HG03565 (cell line): ENCODE measurements at regions not wholly inside any gene's neighbourhood (a gene's known extent, or its start where the extent isn't known, plus 50 kb on each side); places are given as distances from the start of the nearest gene placed in this dataset.
"Not testable (repeated sequence)": the region's sequence is repeated elsewhere in the genome, so short reads cannot be mapped to it uniquely, and the experiment has no call there.

ENCODE experiments used
- ATAC-seq: cut with Tn5 transposase; IDR thresholded peaks from one replicate; pipeline ENCODE4 v1.9.1; 2021; ENCODE audit warnings: mild to moderate bottlenecking, moderate library complexity; ENCODE audit not compliant: unreplicated experiment

GRCh38 chr6:75031102-75031501, 174.8 kb downstream of the COL12A1 start:
- not testable (repeated sequence) for ATAC-seq

GRCh38 chr6:75029333-75029732, 176.5 kb downstream of the COL12A1 start:
- no peak for ATAC-seq

GRCh38 chr6:75025371-75025770, 180.5 kb downstream of the COL12A1 start:
- no peak for ATAC-seq

DNA sequence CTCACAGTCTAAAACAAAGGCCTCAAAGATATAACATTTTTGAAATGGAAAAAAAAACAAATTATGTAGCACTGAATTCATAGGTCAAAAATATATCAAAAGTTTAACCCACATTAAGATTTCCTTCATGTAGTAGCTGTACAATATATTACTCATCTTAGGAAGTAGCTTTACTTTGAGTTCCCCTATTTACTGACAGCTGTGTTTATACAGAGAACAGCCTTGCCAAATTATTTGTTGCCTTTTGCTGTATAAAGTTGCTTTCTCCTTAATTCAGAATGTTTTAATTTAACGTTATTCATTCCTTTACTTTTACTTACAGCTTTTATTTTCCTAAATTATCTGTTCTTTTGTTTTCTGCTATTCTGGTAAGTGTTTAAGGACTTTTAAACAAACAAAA, 181.0 kb downstream of the COL12A1 start:
- no peak for ATAC-seq

GRCh38 chr6:75023634-75024033, 182.2 kb downstream of the COL12A1 start:
- no peak for ATAC-seq

GRCh38 chr6:75020971-75021370, 184.9 kb downstream of the COL12A1 start:
- ATAC-seq, result no peak

DNA sequence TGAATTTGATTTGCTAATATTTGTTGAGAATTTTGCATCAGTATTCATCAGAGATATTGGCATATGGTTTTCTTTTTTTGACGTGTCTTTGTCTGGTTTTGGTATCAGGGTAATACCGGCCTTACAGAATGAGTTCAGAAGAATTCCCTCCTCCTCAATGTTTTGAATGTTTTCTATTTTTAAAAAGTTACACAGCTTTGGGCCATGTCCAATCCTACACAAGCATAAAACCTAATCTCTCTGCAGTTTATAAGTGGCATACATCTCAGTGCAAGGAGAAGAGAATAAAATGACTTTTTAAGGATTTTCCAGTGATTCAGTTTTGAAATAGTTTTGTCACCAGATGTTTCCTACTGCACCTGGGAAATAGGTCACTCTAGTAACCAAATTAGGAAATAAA, 185.5 kb downstream of the COL12A1 start:
- no peak for ATAC-seq

DNA sequence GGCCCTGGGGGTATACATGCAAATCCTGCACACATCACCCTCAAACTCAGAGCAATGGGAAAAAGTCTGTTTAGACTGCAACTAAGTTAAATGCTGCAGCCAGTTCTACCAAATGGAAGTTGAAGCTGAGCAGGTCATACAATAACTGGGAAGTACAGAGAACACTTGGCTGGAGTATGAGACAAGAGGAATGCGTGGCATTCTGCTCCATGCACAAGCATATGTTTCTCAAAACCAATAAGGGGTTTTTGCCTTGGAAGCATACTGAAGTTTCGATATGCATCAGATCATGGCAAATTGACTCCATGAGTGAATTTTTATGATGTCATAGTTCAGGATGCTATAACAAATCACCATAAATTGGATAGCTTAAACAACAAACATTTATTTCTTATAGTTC, 193.8 kb downstream of the COL12A1 start:
- no peak for ATAC-seq

DNA sequence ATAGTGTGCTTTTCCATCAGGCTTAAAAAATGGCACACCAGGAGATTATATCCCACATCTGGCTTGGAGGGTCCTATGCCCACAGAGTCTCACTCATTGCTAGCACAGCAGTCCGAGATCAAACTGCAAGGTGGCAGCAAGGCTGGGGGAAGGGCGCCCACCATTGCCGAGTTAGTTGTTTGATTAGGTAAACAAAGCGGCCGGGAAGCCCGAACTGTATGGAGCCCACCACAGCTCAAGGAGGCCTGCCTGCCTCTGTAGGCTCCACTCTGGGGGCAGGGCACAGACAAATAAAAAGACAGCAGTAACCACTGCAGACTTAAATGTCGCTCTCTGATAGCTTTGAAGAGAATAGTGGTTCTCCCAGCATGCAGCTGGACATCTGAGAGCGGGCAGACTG, 201.9 kb downstream of the COL12A1 start:
- ATAC-seq, result not testable (repeated sequence)

GRCh38 chr6:74997646-74998045, 208.2 kb downstream of the COL12A1 start:
- ATAC-seq, result no peak

DNA sequence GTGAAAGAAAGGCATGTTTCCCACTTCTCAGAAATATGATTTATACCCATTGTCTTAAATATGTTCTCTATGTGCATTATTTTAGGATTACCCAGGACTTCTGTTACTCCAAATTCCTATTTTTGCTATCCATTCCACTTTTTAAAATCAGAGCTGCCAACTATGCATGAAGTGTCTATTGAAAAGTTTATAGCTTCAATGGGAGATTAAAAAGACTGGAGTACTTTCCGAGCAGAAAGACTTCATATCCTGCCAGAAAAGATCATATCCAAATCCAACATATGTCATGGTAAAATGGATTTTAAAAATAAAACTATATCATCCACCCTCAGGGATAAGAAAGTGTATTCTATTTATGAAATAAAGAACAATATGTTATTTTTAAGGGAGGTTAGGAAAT, 212.7 kb downstream of the COL12A1 start:
- no peak for ATAC-seq

DNA sequence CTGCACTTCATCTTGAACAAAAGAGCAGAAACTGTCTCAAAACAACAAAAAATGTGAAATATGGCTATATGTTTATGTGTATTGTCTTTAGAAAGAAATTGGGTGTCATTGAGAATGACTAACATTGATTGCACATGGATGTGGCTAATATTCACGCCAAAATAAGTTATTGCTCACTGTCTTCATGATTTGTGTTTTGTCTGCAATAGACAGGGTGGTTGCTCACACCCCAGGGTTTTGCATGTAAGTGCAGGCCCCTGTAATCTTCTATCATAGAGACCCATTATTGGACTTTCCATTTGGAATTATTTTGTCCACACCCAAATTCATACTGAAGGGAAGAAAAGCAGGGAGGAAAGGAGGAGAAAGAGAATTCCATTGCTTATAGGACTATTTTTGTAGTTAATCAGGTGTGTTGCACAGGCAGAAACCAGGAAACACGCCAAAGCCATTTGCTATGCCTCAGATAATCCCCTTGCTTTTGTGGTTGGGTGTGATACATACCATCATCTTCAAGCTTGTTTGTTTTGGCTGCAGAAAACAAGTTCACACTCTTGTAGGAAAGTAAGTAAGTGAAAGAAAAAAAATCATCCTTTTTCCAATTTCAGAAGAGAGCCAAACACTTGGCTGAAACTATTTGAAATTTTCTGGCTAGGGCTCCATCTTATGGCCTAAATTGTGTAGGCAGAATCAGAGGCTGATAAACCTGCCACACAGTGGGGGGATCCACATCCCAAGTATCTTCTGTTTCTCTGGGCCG, 214.1 kb downstream of the COL12A1 start:
- ATAC-seq, result no peak

DNA sequence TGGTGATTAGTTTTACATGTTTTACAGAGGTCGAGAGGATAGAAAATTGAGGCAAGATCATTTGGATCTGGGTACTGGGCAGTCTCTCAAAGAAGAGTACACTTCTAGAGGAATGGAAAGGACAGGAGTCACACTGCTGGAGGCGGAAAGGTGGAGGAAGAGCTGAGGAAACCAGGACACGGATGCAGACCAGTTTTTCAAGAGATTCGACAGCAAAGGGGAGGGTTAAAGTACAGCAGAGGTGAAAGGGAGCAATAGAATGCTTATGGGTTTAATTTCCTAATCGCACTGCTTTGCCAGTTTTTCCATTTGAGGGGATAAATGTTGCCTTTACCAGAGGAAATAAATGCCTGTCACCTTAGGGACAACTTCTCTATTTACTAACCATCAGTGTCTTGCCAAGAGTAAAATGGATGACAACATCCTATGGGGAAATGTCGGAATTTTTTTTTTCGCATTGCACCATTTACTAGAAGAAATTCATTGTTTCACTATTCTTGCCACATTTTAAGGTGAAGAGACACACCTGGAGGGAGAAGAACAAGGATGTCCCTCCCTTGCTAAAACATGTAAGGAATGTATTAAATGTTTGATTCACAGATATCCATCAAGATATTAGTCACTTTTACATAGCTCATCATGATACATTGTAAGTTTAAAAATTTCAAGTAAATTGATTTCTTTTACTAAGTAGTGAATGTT, 226.6 kb downstream of the COL12A1 start:
- no peak for ATAC-seq

DNA sequence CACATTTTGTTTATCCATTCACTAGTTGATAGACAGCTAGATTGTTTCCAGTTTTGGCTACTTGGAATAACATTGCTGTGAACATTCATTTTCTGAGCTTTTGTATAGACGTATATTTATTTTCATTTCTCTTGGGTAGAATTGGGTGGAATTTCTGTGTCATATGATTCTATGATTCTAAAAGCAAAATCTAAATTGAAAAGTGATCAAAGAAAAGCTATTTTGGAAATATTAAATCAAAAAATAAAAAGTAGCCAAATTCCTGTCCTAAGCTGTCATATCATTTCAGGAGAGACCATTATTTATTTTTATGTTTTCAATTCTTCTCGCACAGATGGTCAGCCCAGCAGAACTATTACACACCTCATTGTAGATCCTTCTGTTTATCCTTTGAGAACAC, 229.2 kb downstream of the COL12A1 start:
- no peak for ATAC-seq

- ATAC-seq, result no peak
Observed at GRCh38 chr6:74976026-74976425, 229.8 kb downstream of the COL12A1 start.

GRCh38 chr6:74973591-74973990, 232.3 kb downstream of the COL12A1 start:
- ATAC-seq, result no peak

DNA sequence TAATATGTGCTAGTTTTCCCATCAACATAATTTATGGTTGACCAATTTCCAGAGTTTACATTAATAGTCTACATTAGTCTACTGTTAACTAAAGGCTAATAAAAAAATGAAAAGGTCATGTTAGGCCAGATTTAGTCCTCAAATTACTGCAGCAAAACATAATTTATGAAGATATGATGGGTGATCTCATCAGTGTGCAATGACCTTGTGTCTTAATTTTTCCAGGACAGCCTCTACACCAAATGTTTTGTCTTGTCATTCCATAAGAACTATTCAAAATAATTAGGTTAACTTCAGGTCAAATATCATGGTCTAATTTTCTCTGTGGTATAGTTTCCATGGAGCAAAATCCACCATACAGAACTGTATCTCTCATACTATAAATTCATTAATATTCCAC, 234.2 kb downstream of the COL12A1 start:
- ATAC-seq, result no peak

DNA sequence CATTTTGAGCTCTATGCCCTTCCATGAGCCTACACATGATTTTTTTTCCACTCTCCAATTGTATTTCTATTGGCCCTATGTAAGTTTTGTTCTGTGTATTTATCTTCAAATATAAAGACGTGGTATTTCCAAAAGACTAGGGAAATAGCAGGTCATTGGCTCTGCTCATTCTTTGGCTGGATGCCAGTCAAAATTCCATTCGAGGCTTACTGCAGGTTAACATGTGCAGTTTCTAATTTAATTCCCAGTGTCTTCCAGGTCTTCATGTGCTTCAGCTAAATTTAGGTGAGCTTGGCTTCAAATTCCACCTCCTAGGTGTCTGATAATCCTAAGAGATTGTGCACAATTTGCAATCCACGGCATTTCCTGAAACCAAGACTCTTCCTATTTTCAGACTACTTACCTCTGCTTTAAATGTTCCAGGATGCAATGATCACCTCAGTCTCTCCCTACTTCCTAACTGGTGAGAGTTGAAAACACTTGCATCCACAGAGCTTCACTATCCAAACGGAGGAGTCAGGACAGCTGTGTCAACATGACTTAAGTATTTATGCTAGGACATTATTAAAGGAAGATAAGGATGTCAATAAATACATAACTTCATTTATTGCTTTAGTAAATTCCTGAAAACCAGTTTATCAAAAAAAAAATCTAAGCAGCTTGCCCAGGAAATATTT, 236.1 kb downstream of the COL12A1 start:
- ATAC-seq, result no peak

GRCh38 chr6:74967821-74968220, 238.0 kb downstream of the COL12A1 start:
- ATAC-seq, result no peak

DNA sequence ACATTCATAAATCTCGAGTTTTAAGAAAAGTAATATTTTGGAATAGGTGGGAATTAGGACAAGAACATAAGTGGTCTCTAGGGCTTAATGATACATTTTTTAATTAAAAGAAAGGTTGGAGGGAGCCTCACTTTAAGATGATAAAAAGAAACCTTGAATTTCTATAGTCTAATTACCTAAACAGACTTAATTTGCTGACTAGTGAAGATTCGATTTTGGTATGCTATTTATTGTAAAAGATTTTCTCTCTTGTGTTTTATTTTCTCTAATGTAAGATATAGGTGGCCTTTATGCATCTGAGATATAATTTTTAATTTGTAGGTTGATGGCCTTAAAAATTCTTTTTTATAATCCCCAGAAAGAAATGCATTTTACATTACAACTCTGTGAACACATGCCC, 239.1 kb downstream of the COL12A1 start:
- no peak for ATAC-seq

- ATAC-seq, result no peak
Observed at GRCh38 chr6:74964871-74965441, 240.9 kb downstream of the COL12A1 start.
